ENCODE measurements at regions not wholly inside any gene's neighbourhood (a gene's known extent, or its start where the extent isn't known, plus 50 kb on each side); places are given as distances from the start of the nearest gene placed in this dataset.

DNA sequence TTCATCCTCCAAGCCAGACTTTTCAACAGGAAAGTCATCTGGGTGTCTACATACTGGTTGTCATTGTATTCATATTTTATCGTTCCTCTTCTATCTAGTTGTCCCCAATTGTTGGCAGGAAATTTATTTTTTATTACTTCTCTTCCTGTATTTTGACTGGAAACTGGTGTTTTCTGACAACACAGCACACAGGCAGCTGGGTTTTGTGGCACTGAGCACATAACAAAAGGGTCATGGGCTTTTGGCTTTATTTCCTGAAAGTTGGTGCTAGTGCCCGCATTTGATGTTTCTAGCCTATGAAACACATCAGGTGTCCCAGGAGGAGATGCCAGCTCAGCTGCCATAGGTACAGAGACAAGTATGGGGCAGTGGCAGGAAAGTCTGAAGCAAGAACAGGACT, 126.4 kb downstream of the TMEM17 start:
- no peak for ATAC-seq
- CTCF ChIA-PET, result no interaction called here
- DNase-seq, result no peak
- H3K27me3 Mint-ChIP-seq, result no peaks in the 10 kb centered on the region
- TF ChIP-seq CTCF (IDR thresholded peaks at IDR 0.05), result no peak
- H3K9me3 Mint-ChIP-seq, result peaks cover 3% of the 10 kb centered on the region
- H3K27ac Mint-ChIP-seq, result no peak overlapping the region
- H3K36me3 Mint-ChIP-seq (ENCODE audit: low read depth), result no peaks in the 10 kb centered on the region
- intact Hi-C loops (cut with micrococcal nuclease), result no loop called here
- H3K4me3 Mint-ChIP-seq, result no peak overlapping the region
- POLR2A ChIA-PET, result no interaction called here
- H3K4me1 Mint-ChIP-seq (ENCODE audit: low read depth), result peaks cover 7% of the 10 kb centered on the region

GRCh38 chr2:62375113-62375420, 130.9 kb downstream of the TMEM17 start:
- no peak for TF ChIP-seq CTCF (IDR thresholded peaks at IDR 0.05)
- CTCF ChIA-PET, result interaction anchor here (1.0 kb wide), 1 partner anchor 160 kb away, joined by 3 read pairs; no protein-coding TSS in a partner anchor
- H3K9me3 Mint-ChIP-seq, result peaks cover 8% of the 10 kb centered on the region

DNA sequence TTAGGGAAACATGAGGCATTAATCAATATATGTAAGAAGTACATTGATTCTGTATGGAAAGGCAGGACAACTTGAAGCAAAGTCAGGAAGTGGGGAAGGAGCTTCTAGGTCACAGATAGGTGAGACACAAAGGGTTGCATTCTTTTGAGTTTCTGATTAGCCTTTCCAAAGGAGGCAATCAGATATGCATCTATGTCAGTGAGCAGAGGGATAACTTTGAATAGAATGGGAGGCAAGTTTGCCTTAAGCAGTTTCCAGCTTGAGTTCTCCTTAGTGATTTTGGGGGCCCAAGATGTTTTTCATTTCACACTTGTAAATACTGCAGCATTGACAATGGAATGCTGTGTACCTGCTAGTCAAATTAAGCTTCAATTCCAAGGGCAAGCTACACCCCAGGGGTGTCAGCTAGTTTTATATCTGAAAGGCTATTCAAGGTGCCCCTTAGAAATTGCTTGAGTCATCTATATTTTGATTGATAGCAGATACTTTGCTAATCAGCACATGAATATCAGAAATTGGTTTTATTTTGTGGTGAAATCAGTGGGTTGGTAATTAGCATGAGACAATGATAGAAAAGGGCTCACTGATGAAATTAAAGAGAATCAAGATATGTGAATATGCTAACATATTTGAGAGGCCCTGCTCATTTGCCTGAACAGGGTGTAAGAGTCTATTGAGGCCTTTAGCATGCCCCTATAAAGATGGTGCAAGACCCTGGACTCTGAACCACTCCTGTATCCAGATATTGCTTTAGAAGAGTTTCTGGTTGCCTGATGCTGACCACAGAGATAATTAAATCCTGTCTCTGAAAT, 131.5 kb downstream of the TMEM17 start:
- CTCF ChIA-PET, result interaction anchor here (1.0 kb wide), 1 partner anchor 159 kb away, joined by 3 read pairs; no protein-coding TSS in a partner anchor
- intact Hi-C loops (cut with micrococcal nuclease), result no loop called here

More at GRCh38 chr2:62375113-62375420, 130.9 kb downstream of the TMEM17 start:
- POLR2A ChIA-PET, result no interaction called here
- H3K4me1 Mint-ChIP-seq (ENCODE audit: low read depth), result no peaks in the 10 kb centered on the region
- H3K27ac Mint-ChIP-seq, result no peak overlapping the region
- H3K36me3 Mint-ChIP-seq (ENCODE audit: low read depth), result no peaks in the 10 kb centered on the region
- H3K27me3 Mint-ChIP-seq, result no peaks in the 10 kb centered on the region
- H3K4me3 Mint-ChIP-seq, result no peak overlapping the region
- intact Hi-C loops (cut with micrococcal nuclease), result no loop called here
- DNase-seq (no peak), ATAC-seq (no peak)

GRCh38 chr2:62372824-62373223, 133.2 kb downstream of the TMEM17 start:
- no peak for TF ChIP-seq CTCF (IDR thresholded peaks at IDR 0.05)
- POLR2A ChIA-PET, result no interaction called here
- ATAC-seq (no peak), DNase-seq (no peak)
- Mint-ChIP-seq H3K4me1 (ENCODE audit: low read depth) (no peaks in the 10 kb centered on the region), H3K9me3 (peaks cover 8% of the 10 kb centered on the region), H3K36me3 (ENCODE audit: low read depth) (no peaks in the 10 kb centered on the region), H3K27ac (no peak overlapping the region), H3K4me3 (no peak overlapping the region), H3K27me3 (no peaks in the 10 kb centered on the region)
- intact Hi-C loops (cut with micrococcal nuclease), result no loop called here
- CTCF ChIA-PET, result no interaction called here

More for the DNA sequence above, 131.5 kb downstream of the TMEM17 start:
- Mint-ChIP-seq H3K4me1 (ENCODE audit: low read depth) (no peaks in the 10 kb centered on the region), H3K9me3 (peaks cover 8% of the 10 kb centered on the region), H3K36me3 (ENCODE audit: low read depth) (no peaks in the 10 kb centered on the region), H3K27ac (no peak overlapping the region), H3K4me3 (no peak overlapping the region), H3K27me3 (no peaks in the 10 kb centered on the region)
- POLR2A ChIA-PET, result no interaction called here
- no peak for ATAC-seq
- TF ChIP-seq CTCF (IDR thresholded peaks at IDR 0.05), result no peak
- no peak for DNase-seq

GRCh38 chr2:62370321-62371250, 135.4 kb downstream of the TMEM17 start:
- TF ChIP-seq CTCF (IDR thresholded peaks at IDR 0.05), result no peak
- ATAC-seq, result no peak
- Mint-ChIP-seq H3K27ac (no peak overlapping the region), H3K9me3 (peaks cover 8% of the 10 kb centered on the region), H3K4me3 (no peak overlapping the region), H3K36me3 (ENCODE audit: low read depth) (no peaks in the 10 kb centered on the region), H3K27me3 (no peaks in the 10 kb centered on the region), H3K4me1 (ENCODE audit: low read depth) (no peaks in the 10 kb centered on the region)
- DNase-seq, result no peak
- intact Hi-C loops (cut with micrococcal nuclease), result no loop called here
- ChIA-PET POLR2A (interaction anchor here (1.0 kb wide), 1 partner anchor 32 kb away, joined by 3 read pairs; no protein-coding TSS in a partner anchor), CTCF (no interaction called here)
